A549 (cell line): ENCODE measurements at regions not wholly inside any gene's neighbourhood (a gene's known extent, or its start where the extent isn't known, plus 50 kb on each side); places are given as distances from the start of the nearest gene placed in this dataset.

ENCODE experiments used
- ATAC-seq, 2 experiments: fragments of 200-7000 bp in 1 of 2; fragments of >200 bp in 1 of 2; cut with Nextera tagmentation in 1 of 2; cut with Tn5 transposase in 1 of 2; 3 replicates each; pipeline versions ENCODE4 v1.8.0 to v1.9.1; 2018 to 2020; ENCODE audit warnings: mild to moderate bottlenecking in 1 of 2, moderate library complexity in 1 of 2
- CTCF ChIA-PET: fragments of 300-600 bp; sonication (Branson Sonifier 250); formaldehyde crosslinking; extraction: SDS; loops from one replicate; lab custom pipeline; 2021; ENCODE audit warnings: antibody characterized with exemption, inconsistent platforms; lab: Yijun Ruan, JAX
- POLR2A ChIA-PET: fragments of 350-600 bp; formaldehyde crosslinking; extraction: SDS; loops from one replicate; lab custom pipeline; 2021; ENCODE audit warnings: antibody characterized with exemption, inconsistent platforms; lab: Yijun Ruan, JAX
- DNase-seq, 2 experiments: peaks; one replicate each; pipeline versions ENCODE4 v3.0.0 to v3.0.0-alpha.2; 2011 to 2016; ENCODE audit warnings: low read depth in 1 of 2, low spot score in 1 of 2
- FAIRE-seq: peaks from 2 replicates; lab custom pipeline; 2011; peaks lifted over from hg19 to GRCh38; lab: Jason Lieb, UNC
- H3K27ac ChIP-seq, 2 experiments: fragments of >200 bp; sonication (Bioruptor Twin); formaldehyde crosslinking; 3 replicates each; pipeline ENCODE4 v1.5.1; 2016 to 2017
- H3K4me1 ChIP-seq: fragments of >200 bp; sonication (Bioruptor Twin); formaldehyde crosslinking; 3 replicates; pipeline ENCODE4 v1.6.1; 2016
- H3K4me2 ChIP-seq: fragments of >200 bp; sonication (Bioruptor Twin); formaldehyde crosslinking; 3 replicates; pipeline ENCODE4 v1.6.1; 2016
- H3K4me3 ChIP-seq: fragments of >200 bp; sonication (Bioruptor Twin); formaldehyde crosslinking; 3 replicates; pipeline ENCODE4 v1.5.1; 2016
- H3K9me3 ChIP-seq: fragments of >200 bp; sonication (Bioruptor Twin); formaldehyde crosslinking; 3 replicates; pipeline ENCODE4 v1.6.1; 2016
- EHF ChIP-seq: fragments of 250-450 bp; sonication (Bioruptor Pico); IDR thresholded peaks from 2 replicates; pipeline ENCODE4 v1.5.0; 2020; ENCODE audit warnings: mild to moderate bottlenecking
- GATA3 ChIP-seq: IDR thresholded peaks from 2 replicates; pipeline ENCODE4 v1.6.1; 2012; ENCODE audit warnings: borderline replicate concordance
- JUNB ChIP-seq: fragments of >200 bp; sonication (Bioruptor Twin); formaldehyde crosslinking; IDR thresholded peaks from 2 replicates; pipeline ENCODE4 v1.6.1; 2016
- KDM1A ChIP-seq: fragments of 200-600 bp; sonication (generic); IDR thresholded peaks from 2 replicates; pipeline ENCODE4 v1.6.1; 2016; ENCODE audit warnings: low read depth, mild to moderate bottlenecking
- MAFK ChIP-seq: fragments of 450-650 bp; IDR thresholded peaks from 2 replicates; pipeline ENCODE4 v1.6.1; 2014; ENCODE audit not compliant: partially characterized antibody
- POLR2A ChIP-seq: IDR thresholded peaks from 2 replicates; pipeline ENCODE4 v1.6.1; 2012; ENCODE audit warnings: mild to moderate bottlenecking, low read length
- RAD21 ChIP-seq, 2 experiments: fragments of >200 bp in 1 of 2; sonication (Bioruptor Twin) in 1 of 2; formaldehyde crosslinking in 1 of 2; IDR thresholded peaks in 1 of 2; conservative IDR thresholded peaks in 1 of 2; 2 replicates in 1 of 2; 3 replicates in 1 of 2; pipeline ENCODE4 v1.6.1; 2012 to 2018; ENCODE audit warnings: inconsistent platforms in 1 of 2
- SMC3 ChIP-seq: fragments of >200 bp; sonication (Bioruptor Twin); formaldehyde crosslinking; IDR thresholded peaks from 3 replicates; pipeline ENCODE4 v1.6.1; 2018; ENCODE audit warnings: inconsistent platforms
- TFCP2L1 ChIP-seq: fragments of 250-450 bp; sonication (Bioruptor Pico); IDR thresholded peaks from 2 replicates; pipeline ENCODE4 v1.5.0; 2021; ENCODE audit warnings: mild to moderate bottlenecking
- TP53 ChIP-seq: fragments of 250-450 bp; sonication (Bioruptor Pico); IDR thresholded peaks from 2 replicates; pipeline ENCODE4 v1.5.0; 2021; ENCODE audit warnings: mild to moderate bottlenecking, moderate library complexity
- WGBS: methylation state at CpG from one replicate; pipeline ENCODE4 v1.1.6; 2017; ENCODE audit errors: missing lambda C conversion rate; 5-methylcytosine and 5-hydroxymethylcytosine counted together
- TF ChIP-seq, protein P1 (sequence below): IDR thresholded peaks from 2 replicates; pipeline ENCODE4 v1.6.1; 2012
- TF ChIP-seq, protein P2 (sequence below): fragments of 250-450 bp; sonication (Bioruptor Pico); IDR thresholded peaks from 2 replicates; pipeline ENCODE4 v1.5.0; 2021; ENCODE audit warnings: mild to moderate bottlenecking, moderate library complexity, borderline replicate concordance
- TF ChIP-seq, protein P3 (sequence below): fragments of >200 bp; sonication (Bioruptor Twin); formaldehyde crosslinking; IDR thresholded peaks from 3 replicates; pipeline ENCODE4 v1.5.1; 2016
- TF ChIP-seq, protein P4 (sequence below): IDR thresholded peaks from 2 replicates; pipeline ENCODE4 v1.6.1; 2012
- TF ChIP-seq, protein P5 (sequence below): fragments of 250-450 bp; sonication (Bioruptor Pico); IDR thresholded peaks from 2 replicates; pipeline ENCODE4 v1.5.0; 2020; ENCODE audit warnings: low read depth, mild to moderate bottlenecking, moderate library complexity
- TF ChIP-seq, protein P6 (sequence below): fragments of 450-650 bp; IDR thresholded peaks from 2 replicates; pipeline ENCODE4 v1.6.1; 2014; ENCODE audit warnings: antibody characterized with exemption
- TF ChIP-seq, protein P7 (sequence below): fragments of >200 bp; sonication (Bioruptor Twin); formaldehyde crosslinking; IDR thresholded peaks from 2 replicates; pipeline ENCODE4 v1.6.1; 2016

DNA sequence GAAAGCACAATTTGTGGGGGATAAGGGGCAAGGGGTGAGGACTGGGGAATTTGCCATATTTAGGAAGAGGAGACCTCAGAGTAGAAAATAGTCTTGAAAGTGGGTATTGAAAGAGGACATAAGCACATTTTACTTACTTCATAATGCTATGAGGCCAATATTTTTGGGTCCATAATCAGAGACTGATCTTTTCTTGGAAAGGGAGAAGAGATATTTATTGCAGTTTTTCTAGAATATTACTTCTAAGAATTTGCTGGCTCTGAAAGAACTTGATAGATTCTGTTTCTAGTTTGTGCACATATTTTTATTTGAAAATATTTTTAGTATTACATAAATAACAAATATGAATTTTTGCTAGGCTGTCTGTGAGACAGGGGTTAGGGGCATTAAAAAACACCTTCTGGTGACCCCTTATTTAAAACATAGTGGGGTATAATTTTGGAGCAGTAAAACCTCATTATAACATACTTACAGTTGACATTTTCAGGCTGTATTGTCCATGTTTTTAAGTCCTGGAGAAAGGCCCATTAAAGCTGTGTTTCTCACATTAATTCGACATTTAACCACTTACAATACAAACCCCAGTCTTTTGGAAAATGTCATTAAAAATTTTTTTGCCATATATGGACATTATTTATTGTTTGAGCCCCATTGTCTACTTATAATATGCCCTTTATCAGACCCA lies 118.9 kb upstream of the NFIB start:
- no peak for TF ChIP-seq TFCP2L1 (CRISPR knock-in tag)
- TF ChIP-seq EHF: no peak
- TF ChIP-seq MAFK: no peak
- no peak for TF ChIP-seq KDM1A
- TF ChIP-seq, protein P1, sequence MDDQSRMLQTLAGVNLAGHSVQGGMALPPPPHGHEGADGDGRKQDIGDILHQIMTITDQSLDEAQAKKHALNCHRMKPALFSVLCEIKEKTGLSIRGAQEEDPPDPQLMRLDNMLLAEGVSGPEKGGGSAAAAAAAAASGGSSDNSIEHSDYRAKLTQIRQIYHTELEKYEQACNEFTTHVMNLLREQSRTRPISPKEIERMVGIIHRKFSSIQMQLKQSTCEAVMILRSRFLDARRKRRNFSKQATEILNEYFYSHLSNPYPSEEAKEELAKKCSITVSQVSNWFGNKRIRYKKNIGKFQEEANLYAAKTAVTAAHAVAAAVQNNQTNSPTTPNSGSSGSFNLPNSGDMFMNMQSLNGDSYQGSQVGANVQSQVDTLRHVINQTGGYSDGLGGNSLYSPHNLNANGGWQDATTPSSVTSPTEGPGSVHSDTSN: no peak
- no peak for DNase-seq
- Histone ChIP-seq H3K27ac (no peak overlapping the region), H3K9me3 (peaks cover 3% of the 10 kb centered on the region; the same call in 1 of the 3 replicates), H3K4me2 (no peak overlapping the region), H3K4me1 (peaks cover 5% of the 10 kb centered on the region; the same call in 1 of the 3 replicates), H3K4me3 (no peak overlapping the region)
- FAIRE-seq: no peak
- WGBS: 57% methylated on average over 1 of the region's 1 CpG
- no peak for ATAC-seq
- POLR2A ChIA-PET: no interaction called here
- CTCF ChIA-PET: interaction anchor here (0.9 to 1.7 kb wide), 6 partner anchors 8 to 1079 kb away, joined by 3 to 6 read pairs (median 3); no protein-coding TSS in a partner anchor

DNA sequence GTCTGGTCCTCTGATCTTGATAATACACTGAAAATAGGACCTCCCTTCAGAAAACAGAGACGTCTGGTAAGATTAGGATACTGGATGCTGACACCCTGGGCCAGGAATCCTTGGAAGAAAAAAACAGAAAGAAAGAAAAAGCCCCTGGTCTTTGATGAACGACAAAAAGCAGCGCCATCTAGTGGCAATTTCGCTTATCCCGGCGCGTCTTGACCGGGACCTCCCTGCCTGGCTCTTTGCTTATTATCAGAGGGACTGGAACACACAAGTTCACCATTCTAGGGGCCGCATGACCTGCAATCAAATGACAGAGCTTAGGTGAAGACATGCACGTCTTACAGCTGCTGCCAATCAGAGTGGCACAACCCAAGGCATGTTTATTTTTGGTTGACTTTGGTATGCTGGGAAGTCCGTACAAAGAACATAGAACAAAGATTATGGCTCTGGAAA lies 114.9 kb upstream of the NFIB start:
- POLR2A ChIA-PET: no interaction called here
- ATAC-seq (peak; percentile 78 to 89; a peak in 5 of 6 replicates), FAIRE-seq (peak; percentile 63), DNase-seq (peak; percentile 41 to 69)
- peak overlapping the region; percentile 61 for H3K4me2 ChIP-seq
- H3K27ac ChIP-seq: no peak overlapping the region
- CTCF ChIA-PET: interaction anchor here (0.5 to 5.6 kb wide), 34 partner anchors 10 to 1710 kb away, joined by 3 to 39 read pairs (median 4); no protein-coding TSS in a partner anchor
- H3K4me3 ChIP-seq: no peak overlapping the region
- peaks cover 9% of the 10 kb centered on the region; the same call in 1 of the 3 replicates for H3K4me1 ChIP-seq
- peaks cover 3% of the 10 kb centered on the region; the same call in 1 of the 3 replicates for H3K9me3 ChIP-seq
- 9% methylated on average over 11 of the region's 11 CpGs for WGBS
- no peak for TF ChIP-seq POLR2A
- TF ChIP-seq, protein P2, sequence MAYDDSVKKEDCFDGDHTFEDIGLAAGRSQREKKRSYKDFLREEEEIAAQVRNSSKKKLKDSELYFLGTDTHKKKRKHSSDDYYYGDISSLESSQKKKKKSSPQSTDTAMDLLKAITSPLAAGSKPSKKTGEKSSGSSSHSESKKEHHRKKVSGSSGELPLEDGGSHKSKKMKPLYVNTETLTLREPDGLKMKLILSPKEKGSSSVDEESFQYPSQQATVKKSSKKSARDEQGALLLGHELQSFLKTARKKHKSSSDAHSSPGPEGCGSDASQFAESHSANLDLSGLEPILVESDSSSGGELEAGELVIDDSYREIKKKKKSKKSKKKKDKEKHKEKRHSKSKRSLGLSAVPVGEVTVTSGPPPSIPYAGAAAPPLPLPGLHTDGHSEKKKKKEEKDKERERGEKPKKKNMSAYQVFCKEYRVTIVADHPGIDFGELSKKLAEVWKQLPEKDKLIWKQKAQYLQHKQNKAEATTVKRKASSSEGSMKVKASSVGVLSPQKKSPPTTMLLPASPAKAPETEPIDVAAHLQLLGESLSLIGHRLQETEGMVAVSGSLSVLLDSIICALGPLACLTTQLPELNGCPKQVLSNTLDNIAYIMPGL (CRISPR knock-in tag): no peak
- TF ChIP-seq, protein P3, sequence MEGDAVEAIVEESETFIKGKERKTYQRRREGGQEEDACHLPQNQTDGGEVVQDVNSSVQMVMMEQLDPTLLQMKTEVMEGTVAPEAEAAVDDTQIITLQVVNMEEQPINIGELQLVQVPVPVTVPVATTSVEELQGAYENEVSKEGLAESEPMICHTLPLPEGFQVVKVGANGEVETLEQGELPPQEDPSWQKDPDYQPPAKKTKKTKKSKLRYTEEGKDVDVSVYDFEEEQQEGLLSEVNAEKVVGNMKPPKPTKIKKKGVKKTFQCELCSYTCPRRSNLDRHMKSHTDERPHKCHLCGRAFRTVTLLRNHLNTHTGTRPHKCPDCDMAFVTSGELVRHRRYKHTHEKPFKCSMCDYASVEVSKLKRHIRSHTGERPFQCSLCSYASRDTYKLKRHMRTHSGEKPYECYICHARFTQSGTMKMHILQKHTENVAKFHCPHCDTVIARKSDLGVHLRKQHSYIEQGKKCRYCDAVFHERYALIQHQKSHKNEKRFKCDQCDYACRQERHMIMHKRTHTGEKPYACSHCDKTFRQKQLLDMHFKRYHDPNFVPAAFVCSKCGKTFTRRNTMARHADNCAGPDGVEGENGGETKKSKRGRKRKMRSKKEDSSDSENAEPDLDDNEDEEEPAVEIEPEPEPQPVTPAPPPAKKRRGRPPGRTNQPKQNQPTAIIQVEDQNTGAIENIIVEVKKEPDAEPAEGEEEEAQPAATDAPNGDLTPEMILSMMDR: peak; percentile 86
- TF ChIP-seq, protein P4, sequence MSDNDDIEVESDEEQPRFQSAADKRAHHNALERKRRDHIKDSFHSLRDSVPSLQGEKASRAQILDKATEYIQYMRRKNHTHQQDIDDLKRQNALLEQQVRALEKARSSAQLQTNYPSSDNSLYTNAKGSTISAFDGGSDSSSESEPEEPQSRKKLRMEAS: no peak
- no peak for TF ChIP-seq TP53 (CRISPR knock-in tag)
- TF ChIP-seq, protein P5, sequence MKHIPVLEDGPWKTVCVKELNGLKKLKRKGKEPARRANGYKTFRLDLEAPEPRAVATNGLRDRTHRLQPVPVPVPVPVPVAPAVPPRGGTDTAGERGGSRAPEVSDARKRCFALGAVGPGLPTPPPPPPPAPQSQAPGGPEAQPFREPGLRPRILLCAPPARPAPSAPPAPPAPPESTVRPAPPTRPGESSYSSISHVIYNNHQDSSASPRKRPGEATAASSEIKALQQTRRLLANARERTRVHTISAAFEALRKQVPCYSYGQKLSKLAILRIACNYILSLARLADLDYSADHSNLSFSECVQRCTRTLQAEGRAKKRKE (CRISPR knock-in tag): no peak
- peak; percentile 83 for TF ChIP-seq SMC3
- TF ChIP-seq GATA3: no peak
- TF ChIP-seq, protein P6, sequence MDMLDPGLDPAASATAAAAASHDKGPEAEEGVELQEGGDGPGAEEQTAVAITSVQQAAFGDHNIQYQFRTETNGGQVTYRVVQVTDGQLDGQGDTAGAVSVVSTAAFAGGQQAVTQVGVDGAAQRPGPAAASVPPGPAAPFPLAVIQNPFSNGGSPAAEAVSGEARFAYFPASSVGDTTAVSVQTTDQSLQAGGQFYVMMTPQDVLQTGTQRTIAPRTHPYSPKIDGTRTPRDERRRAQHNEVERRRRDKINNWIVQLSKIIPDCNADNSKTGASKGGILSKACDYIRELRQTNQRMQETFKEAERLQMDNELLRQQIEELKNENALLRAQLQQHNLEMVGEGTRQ: no peak
- peak; percentile 67 to 71 for TF ChIP-seq RAD21 (conservative IDR thresholded peaks at IDR 0.05 in 1 of 2, IDR thresholded peaks at IDR 0.05 in 1 of 2)
- TF ChIP-seq, protein P7, sequence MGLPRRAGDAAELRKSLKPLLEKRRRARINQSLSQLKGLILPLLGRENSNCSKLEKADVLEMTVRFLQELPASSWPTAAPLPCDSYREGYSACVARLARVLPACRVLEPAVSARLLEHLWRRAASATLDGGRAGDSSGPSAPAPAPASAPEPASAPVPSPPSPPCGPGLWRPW: no peak
- TF ChIP-seq JUNB: no peak
- TF ChIP-seq TFCP2L1 (CRISPR knock-in tag): no peak
- TF ChIP-seq, all 56 proteins: peak for 3
